ENCODE measurements at regions not wholly inside any gene's neighbourhood (a gene's known extent, or its start where the extent isn't known, plus 50 kb on each side); places are given as distances from the start of the nearest gene placed in this dataset.

DNA sequence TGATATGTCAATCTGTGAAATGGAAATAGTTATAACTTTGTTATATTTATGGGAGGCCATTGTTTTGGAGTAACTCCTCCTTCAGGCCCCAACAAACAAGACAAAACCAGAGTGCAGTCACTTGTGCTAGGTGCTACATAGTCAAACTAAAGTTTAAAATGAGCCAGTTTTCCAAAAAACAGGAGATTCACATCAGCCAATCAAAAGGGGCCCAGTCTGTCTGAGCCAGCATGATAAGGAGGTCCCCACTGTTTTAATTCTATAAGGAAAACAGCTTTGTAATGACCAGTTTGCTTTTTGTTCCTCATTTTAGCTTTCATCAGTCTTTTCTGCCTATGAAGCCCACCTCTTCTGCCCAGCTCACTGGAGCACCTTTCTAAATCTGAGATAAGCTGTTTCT lies 94.7 kb upstream of the SLC7A14 start:
- Histone ChIP-seq H3K9me3 (replicated peaks; ENCODE audit: control insufficient read depth, insufficient read depth, low read length) (no peaks in the 10 kb centered on the region), H3K79me2 (ENCODE audit: control insufficient read depth, insufficient read depth, low read length) (no peaks in the 10 kb centered on the region), H3K36me3 (ENCODE audit: control insufficient read depth in 2 of 2, extremely low read depth in 1 of 2, insufficient read depth in 2 of 2, low read length in 2 of 2) (no peaks in the 10 kb centered on the region), H2AFZ (ENCODE audit: low read depth, low read length) (no peak overlapping the region), H3K4me3 (replicated peaks in 1 of 3; ENCODE audit: insufficient read depth in 1 of 3, low read depth in 1 of 3, low read length in 3 of 3) (no peak overlapping the region), H4K20me1 (replicated peaks; ENCODE audit: control insufficient read depth, extremely low read depth, insufficient read depth, low read length) (no peaks in the 10 kb centered on the region), H3K9me1 (replicated peaks; ENCODE audit: control insufficient read depth, extremely low read depth, insufficient read depth, low read length) (no peaks in the 10 kb centered on the region), H3K27ac (ENCODE audit: insufficient read depth, low read depth, low read length) (no peak overlapping the region), H3K4me1 (ENCODE audit: control insufficient read depth, extremely low read depth, insufficient read depth, low read length) (no peaks in the 10 kb centered on the region), H3K27me3 (ENCODE audit: control insufficient read depth in 2 of 2, insufficient read depth in 2 of 2, low read length in 2 of 2) (no peaks in the 10 kb centered on the region), H3K4me2 (ENCODE audit: insufficient read depth, low read length) (no peak overlapping the region), H3K9ac (replicated peaks; ENCODE audit: extremely low read depth, insufficient read depth, low read length) (no peak overlapping the region)
- FAIRE-seq (no peak), DNase-seq (ENCODE audit: low read depth, low spot score) (peak; percentile 0)
- POLR2A ChIA-PET: no interaction called here
- TF ChIP-seq, protein P1, sequence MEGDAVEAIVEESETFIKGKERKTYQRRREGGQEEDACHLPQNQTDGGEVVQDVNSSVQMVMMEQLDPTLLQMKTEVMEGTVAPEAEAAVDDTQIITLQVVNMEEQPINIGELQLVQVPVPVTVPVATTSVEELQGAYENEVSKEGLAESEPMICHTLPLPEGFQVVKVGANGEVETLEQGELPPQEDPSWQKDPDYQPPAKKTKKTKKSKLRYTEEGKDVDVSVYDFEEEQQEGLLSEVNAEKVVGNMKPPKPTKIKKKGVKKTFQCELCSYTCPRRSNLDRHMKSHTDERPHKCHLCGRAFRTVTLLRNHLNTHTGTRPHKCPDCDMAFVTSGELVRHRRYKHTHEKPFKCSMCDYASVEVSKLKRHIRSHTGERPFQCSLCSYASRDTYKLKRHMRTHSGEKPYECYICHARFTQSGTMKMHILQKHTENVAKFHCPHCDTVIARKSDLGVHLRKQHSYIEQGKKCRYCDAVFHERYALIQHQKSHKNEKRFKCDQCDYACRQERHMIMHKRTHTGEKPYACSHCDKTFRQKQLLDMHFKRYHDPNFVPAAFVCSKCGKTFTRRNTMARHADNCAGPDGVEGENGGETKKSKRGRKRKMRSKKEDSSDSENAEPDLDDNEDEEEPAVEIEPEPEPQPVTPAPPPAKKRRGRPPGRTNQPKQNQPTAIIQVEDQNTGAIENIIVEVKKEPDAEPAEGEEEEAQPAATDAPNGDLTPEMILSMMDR (IDR thresholded peaks at IDR 0.05; ENCODE audit: extremely low read depth in 1 of 2, insufficient read depth in 1 of 2, low read depth in 1 of 2, low read length in 2 of 2): no peak
- no peak for TF ChIP-seq POLR2AphosphoS5 (IDR thresholded peaks at IDR 0.05; ENCODE audit: insufficient read depth, low read depth, low read length)
- no peak for TF ChIP-seq GATA2 (IDR thresholded peaks at IDR 0.05; ENCODE audit: insufficient read depth, insufficient read length, low read depth, low read length)
- TF ChIP-seq EZH2 (IDR thresholded peaks at IDR 0.05; ENCODE audit: borderline replicate concordance, low read depth, low read length, severe bottlenecking): no peak
- TF ChIP-seq FOS (IDR thresholded peaks at IDR 0.05; ENCODE audit: borderline replicate concordance, insufficient read depth, low read length): no peak
- no peak for TF ChIP-seq JUN (IDR thresholded peaks at IDR 0.05; ENCODE audit: borderline replicate concordance, insufficient read depth, insufficient read length, low read depth)
- TF ChIP-seq POLR2A (IDR thresholded peaks at IDR 0.05; ENCODE audit: low read depth, low read length): no peak
- TF ChIP-seq, protein P2, sequence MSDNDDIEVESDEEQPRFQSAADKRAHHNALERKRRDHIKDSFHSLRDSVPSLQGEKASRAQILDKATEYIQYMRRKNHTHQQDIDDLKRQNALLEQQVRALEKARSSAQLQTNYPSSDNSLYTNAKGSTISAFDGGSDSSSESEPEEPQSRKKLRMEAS (IDR thresholded peaks at IDR 0.05; ENCODE audit: insufficient read depth, insufficient read length): no peak
- no peak for TF ChIP-seq MYC (IDR thresholded peaks at IDR 0.05; ENCODE audit: low read depth, low read length)
- intact Hi-C loops (cut with micrococcal nuclease) (no loop called here), dilution Hi-C loops (cut with MboI; ENCODE audit: extremely low pct_ligation_motif_present, low sequenced_read_pairs) (no loop called here)
- CTCF ChIA-PET: no interaction called here
- BruUV-seq (replicated peaks): no TSS peak
